Left renal cortex interstitium (tissue), 4 donors: ENCODE measurements at regions not wholly inside any gene's neighbourhood (a gene's known extent, or its start where the extent isn't known, plus 50 kb on each side); places are given as distances from the start of the nearest gene placed in this dataset.
"Not testable (repeated sequence)": the region's sequence is repeated elsewhere in the genome, so short reads cannot be mapped to it uniquely, and the experiment has no call there.

Experiments used
- DNase-seq, 4 donors: peaks; one replicate each; pipeline ENCODE4 v3.0.0-alpha.2; 2013; ENCODE audit warnings: low read depth in 4 of 4, low spot score in 2 of 4, missing footprints in 1 of 4

DNA sequence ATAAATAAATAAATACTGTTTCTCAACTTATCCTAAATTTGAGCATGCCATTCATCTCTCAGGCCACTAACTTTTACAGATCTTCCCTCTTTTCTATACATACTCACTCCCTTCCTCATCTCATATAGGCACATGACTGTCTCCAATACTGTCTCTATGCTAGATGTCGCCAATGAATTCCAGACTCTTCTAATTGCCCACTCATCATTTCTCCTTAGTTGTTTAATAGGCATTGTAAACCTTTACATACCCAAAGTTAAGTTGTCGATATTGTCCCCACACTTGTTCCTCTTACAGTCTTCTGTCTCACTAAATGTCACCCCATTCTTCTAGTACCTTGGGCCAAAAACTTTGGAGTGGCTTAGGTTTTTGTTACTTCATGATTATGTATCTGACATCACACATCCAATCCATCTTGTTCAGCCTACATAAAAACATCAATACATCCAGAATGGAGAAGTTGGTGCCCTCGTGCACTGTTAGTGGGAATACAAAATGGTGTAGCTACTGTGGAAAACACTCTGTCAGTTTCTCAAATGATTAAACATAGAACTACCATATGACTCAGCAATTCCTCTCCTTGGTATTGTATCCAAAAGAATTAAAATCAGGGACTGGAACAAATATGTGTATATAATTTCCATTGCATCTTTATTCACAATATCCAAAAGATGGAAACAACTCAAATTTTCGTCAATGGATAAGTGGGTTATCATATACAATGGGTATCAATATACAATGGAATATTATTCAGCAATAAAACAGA lies 935.1 kb downstream of the SLC4A3 start:
- DNase-seq: no peak

DNA sequence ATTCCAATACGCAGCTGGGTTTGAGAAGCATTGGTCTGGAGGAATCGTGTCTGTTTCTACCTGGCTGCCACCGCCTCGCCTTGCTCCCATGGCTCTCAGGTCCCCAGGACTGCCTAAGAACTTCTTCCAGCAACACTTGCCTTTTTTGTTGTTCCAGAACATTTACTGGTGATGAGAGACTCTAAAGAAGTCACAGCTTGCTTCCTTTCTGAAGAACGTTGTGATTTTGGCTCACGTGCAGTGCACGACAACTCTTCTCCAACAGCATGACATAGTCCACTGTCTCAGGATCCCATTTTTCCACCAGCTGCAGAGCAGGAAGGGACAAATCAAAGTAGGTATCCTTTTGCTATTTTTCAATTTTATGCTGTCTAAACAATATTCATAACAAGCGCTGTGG lies 940.9 kb downstream of the SLC4A3 start:
- DNase-seq: no peak

DNA sequence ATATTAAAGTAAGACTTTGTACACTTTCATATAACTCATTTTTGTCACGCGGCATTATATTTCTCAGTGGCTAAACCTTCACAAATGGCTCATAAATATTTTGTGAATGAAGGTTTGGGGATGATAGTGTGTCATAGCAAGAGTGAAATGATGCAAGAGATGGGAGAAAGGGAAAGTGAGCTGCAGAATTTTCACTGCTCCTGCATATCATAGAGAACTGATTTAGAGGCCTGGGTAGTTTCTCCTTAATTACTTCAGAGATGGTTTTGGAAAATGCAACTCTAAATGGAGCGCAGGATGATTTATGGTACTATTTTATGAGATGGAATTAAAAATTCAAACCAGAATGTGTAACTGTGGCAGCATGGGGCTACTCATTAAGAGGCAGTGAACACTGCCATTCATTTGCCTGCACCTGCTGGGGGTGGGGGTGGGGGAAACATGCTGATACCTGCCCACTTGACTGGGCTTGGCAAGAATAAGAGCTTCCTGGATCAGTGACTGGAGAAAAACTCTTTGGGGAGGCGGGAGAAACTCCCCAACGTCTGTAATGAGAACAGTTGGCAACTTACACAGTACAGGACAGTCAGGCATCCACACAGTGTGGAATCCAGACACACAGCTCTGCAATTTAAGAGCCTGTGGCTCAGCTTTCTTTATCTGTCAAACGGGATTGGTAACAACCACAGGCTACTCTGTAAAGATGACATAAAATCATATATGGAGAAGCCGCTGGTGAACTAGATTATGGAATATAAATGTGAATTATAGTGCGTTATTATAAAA lies 941.9 kb downstream of the SLC4A3 start:
- DNase-seq: no peak

DNA sequence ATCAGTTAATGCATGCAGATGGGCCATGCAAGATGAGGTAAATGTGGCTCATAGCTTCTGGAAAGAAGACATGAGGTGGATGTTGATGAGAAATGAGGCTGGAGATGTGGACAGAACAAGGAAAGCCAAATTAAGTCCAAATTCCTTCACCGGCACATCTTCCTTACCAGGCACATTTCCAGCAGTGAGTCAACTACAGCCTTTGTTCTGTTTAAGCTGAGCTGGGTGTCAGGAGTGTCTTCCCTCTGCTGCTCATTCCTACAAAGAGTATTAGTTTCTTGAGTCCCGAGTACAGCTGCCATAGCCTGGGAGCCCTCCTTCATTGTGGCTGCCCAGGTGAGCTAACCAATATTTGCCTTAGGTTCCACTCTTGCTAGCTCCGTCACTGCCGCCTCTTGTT lies 945.0 kb downstream of the SLC4A3 start:
- no peak for DNase-seq

DNA sequence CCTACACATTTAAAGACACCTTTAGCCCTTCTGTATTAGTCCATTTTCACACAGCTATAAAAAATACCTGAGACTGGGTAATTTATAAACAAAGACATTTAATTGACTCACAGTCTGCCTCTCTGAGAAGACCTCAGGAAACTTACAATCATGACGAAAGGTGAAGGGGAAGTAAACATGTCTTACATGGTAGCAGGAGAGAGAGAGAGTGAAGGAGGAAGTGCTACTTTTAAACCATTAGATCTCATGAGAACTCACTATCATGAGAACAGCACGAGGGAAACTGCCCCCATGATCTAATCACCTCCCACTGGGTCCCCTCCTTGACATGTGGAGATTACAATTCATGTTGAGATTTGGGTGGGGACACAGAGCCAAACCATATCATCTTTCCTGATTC lies 946.6 kb downstream of the SLC4A3 start:
- no peak for DNase-seq

DNA sequence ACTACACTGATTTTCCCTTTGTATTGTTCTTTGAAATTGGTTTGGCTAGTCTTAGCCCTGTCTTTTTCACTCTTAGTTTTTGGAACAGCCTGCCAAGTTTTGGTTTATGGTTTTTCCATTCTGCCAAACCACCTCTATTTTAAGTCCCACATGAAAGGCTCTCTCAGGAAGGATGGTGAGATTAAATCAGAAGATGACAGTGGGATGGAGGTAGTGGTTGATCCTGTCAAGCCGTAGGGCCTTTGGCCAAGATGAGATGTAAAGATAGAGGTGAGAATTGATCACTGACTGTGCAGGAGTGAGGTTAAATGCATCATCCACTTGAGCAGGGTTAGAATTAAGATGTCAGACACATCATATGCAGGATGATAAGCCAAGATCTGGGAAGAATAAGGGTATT lies 948.5 kb downstream of the SLC4A3 start:
- no peak for DNase-seq

DNA sequence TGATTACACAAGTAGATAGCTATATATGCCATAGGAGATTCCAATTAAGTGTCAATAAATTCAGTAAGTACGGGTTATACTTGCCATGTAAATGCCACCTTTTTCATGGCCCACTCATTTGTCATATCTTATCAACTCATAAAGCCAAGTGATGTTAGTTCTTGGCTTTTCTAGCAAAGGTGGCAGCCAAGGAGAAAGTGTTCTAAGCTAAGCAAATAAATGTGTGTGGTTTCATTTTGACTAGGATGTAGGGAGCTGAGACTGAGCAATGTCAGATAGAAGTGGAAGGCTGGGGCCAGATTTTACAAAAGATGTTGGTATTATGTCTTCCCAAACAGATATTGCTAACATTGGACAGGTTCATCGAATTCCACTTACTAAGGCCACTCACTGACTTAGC lies 952.0 kb downstream of the SLC4A3 start:
- no peak for DNase-seq

DNA sequence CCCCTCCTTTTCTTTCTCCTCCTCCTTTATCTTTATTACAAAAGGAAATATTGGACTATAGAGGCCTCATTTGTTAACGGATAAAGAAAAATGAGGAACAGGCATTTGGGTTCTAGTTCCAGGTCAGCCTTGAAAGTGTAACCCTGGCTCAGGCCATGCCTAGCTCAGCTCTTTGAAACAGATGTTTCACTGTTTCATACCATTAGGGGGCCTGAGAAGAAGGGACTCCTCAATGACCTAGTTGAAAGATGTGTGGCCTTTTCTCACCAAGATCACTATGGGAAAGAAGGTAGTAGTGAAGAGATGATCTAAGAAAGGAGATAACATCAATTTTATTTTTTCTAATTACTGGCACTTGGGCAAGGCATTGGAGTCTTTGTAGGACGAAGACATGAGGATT lies 952.7 kb downstream of the SLC4A3 start:
- no peak for DNase-seq

DNA sequence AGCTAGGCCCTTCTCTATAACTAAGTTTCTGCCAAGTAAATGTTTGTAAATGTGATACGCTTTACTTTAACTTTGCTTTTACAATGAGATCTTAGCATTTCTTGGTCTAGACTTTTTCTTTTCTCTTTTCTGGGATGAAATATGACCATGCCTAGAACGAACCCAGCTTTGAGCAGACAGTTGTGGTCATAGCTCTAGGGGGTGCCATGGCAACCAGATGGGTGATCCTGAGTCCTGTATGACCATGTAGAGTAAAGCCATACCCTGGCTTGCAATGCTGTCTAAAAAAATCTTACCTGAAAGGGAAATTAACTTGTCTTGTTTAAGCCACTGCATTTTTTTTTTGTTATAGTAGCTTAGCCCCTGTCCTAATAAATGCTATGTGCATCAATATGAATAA lies 956.3 kb downstream of the SLC4A3 start:
- DNase-seq: no peak

DNA sequence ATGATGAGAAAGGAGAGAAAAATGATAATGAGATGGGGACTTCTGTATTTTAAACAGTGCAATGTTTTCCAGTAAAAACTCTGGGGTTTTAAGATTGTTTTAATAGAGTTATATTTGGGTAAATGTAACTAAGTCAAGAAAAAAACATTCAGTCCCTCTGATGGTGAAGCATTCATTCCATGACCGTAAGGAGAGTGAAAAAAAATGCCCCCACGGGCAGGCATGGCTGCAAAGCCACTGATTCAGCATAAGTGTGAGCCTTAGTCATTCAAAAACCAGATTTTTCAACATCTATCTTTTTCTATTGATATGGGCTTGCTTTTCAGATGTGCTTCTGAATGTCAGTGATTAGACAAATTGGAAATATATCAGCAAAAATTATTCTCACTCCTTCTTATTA lies 957.8 kb downstream of the SLC4A3 start:
- no peak for DNase-seq

DNA sequence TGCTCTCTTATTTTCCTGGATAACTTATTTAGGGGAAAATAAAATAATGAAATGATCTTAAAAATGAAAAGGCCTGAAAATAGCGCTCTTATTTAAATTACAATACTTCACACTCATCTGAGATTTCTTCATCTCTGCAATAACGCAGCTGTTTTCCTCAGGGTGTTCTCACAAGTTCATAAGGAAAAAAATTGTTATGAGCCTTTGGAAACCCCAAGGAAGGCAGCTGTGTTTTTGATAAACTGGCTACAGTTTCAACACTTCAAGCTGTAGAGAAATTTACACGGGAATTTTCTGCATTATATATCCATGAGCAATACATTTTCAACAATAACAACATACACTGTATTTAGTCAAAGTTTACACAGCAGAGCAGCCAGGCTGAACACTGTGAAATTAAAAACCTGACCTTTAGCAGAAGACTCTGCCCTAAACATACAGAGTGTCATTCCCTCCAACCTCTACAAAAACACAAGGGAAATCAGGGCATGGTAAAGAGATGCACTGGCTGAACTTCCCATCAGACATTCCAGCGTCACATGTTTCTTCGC lies 959.6 kb downstream of the SLC4A3 start:
- DNase-seq: peak in 1 of 4 donors; percentile 6

DNA sequence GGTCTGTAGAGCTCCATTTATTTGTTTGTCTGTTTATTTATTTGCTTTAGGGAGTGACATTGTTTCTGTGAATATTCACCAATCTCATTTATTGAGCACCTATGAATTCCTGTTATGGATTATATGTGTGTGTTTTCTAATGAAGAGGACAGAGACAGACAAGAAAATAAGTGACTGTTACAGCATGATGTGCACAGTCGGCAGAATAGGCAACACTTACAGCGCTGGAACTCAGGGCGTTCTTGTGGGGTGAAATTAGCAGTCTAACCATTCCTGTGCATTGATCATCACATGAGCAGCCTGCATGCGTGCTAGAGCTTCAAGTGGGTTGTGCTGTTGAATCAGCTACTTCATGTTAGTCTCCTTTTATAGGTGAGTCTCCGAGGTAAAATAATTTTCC lies 960.7 kb downstream of the SLC4A3 start:
- no peak for DNase-seq

DNA sequence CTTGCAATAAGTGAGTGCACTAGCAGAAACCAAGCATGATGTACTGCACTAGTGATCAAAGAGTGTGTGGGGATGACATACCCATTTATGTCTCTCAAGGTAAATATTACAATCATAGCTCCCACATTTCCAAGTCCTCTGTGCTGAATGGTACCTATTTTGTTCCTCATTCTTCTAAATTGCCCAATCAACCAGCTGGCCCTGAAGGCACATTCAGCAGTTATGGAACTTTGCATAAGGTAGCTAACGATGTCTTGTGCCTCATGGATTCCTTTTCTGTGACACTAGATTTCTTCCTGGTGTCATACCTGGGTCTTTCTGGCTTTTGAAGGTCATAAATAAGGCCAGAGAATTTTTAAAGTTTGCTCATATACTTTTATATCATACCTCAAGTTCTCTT lies 963.0 kb downstream of the SLC4A3 start:
- DNase-seq: no peak

DNA sequence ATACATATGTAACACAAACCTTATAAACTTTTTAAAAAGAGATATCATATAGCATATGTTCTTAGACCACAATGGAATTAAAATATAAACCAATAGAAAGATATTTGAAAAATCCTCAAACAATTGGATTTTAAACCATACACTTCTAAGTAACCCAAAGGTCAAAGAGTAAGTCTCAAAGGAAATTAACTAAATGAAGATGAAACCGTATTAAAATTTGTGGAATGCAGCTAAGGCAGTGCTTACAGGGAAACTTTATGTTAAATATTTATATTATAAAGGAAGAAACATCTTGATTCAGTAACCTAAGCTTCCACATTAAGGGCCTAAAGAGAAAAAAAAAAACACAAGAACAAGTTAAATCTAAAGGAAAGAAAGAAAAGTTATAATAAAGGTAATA lies 966.1 kb downstream of the SLC4A3 start:
- DNase-seq: no peak

DNA sequence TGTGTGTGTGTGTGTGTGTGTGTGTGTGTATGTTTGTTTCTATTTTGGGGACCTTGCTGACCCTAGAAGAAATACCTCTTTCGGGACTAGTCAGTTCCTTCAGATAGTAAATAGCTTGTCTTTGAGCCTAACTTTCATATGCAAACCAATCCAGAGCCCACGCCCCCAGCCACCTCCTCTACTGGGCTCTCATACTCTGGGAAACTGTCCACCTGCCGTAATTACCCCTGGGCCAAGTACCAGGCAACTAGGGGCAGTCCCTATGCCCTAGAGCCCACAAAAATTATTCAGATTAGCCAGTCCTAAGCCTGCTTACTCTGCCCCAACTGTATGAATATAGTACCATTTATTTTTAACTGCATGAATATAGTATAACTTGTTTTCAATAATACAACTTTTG lies 970.4 kb downstream of the EPHA4 start:
- DNase-seq: no peak

DNA sequence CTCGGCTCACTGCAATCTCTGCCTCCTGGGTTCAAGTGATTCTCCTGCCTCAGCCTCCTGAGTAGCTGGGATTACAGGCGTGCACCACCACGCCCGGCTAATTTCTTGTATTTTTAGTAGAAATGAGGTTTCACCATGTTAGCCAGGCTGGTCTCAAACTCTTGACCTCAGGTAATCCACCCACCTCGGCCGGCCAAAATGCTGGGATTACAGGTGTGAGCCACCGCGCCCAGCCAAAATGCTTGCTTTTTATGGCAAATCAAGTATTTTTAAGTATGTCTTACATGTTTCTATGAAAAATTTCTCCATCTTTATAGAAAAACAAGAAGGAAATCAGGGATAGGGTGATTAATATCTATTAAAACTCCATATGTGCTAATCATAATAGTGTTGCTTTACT lies 959.1 kb downstream of the EPHA4 start:
- not testable (repeated sequence) for DNase-seq

DNA sequence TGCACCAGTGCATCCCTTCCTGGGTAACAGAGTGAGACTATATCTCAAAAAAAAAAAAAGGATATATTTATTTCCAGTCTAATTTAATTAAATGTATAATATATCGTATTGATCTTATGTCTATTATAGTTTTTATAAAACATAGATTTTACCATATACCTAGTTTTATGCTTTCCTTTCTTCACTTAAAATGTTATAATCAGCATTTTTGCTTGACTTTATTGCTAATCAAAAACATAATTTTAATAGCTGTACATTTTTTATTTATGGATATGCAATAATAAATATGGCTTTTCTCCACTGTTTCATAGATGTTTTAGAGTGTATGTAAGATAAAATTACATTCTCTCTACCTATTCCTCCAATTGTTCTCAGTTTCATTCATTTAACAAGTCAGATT lies 958.0 kb downstream of the EPHA4 start:
- DNase-seq: no peak

DNA sequence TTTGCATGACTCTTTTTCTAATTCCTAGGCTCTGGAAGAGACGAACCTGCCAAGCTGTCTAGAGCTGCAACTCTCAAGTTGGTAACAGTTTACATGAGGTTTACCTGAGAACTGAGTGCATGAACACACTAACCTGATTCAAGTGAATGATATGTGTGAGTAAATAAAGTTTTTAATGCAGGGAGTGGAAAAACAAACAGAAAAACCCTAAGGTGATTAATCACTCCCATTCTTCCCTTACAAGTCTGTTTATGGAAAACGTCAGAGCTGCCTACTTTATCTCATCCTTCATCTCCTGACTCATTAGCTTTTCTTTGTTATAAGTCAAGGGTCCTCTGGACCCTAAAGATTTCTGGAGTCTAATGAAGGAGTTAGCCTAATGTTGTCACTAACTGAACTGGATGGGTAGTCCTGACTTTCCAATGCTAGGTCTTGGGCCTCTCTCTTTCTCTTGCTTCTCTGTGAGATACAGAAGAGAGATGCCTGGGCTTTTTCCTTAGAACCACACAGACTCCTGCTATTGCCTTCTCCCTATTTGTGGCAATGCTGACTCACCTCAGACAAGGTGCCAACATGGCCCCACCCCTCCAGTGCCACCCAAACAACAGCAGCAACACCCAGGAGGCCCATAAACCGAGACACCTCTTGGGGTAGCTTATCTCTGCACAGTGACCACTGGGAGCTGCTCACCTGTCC lies 952.4 kb downstream of the EPHA4 start:
- peak in 2 of 4 donors; percentile 4 to 6 for DNase-seq

DNA sequence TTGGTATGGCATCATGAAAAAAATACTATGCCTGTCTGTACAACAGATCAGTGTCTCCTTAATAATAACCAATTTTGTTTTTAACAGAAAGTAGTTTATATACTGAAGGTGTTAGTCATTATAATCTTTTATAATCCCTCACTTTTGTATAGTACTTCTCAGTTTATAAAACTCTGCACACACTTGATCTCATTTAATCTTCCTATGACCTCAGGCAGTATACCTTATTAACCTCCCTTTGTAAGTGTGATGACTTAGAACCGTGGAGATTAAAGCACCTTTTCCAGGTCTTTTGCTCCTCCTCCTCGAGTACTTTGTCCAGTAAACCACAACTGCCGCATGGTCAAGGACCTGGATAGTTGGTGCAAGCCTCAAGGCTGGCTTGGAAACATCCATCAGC lies 945.5 kb downstream of the EPHA4 start:
- DNase-seq: no peak

DNA sequence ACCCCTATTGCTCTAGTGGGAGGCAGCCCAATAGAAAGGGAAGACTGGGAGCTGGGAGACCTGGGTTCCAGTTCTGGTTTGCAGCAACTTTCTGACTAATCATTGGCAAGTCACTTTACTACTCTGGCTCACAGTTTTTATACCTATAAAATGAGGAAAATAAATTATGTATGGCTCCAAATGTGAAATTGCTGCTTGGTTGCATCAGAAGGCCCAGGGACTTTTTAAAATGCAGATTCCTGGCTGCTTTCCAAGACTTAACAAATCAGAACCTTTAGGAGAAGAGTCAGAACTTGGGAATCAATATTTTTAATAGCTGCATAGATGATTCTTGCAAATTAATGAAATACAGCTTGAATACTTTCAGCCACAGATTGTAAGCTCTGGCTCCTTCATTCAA lies 943.9 kb downstream of the EPHA4 start:
- no peak for DNase-seq

DNA sequence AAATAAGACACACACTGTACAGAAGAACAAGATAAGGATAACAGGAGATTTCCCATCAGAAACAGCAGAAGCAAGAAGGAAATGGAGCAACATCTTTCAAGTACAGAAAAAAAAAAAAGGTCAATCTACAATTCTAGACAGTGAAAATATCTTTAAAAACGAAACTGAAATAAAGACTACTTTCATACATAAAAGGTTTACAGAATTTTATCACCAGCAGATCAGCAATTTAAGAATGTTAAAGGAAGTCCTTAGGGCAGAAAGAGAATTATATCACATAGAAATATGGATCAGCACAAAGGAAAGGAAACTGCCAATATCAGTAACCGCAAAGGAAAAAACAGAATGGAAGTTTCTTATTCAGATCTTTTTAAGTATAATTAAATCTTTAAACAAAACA lies 931.0 kb downstream of the EPHA4 start:
- no peak for DNase-seq
